Neural crest cell (in vitro differentiated cells): ENCODE measurements at regions not wholly inside any gene's neighbourhood (a gene's known extent, or its start where the extent isn't known, plus 50 kb on each side); places are given as distances from the start of the nearest gene placed in this dataset.

Experiments
- DNase-seq: peaks from one replicate; pipeline ENCODE4 v3.0.0; 2021; ENCODE audit warnings: low read depth, mixed read lengths, low spot score
- H3K27ac Mint-ChIP-seq: one replicate; pipeline ENCODE4 v1.8.0; 2021; ENCODE audit warnings: mild to moderate bottlenecking, mixed read lengths; ENCODE audit not compliant: unreplicated experiment
- H3K27me3 Mint-ChIP-seq: 2 replicates; pipeline ENCODE4 v1.8.0; 2021; ENCODE audit warnings: low read depth, mild to moderate bottlenecking, mixed read lengths
- H3K36me3 Mint-ChIP-seq: 2 replicates; pipeline ENCODE4 v1.8.0; 2021; ENCODE audit warnings: low read depth, mild to moderate bottlenecking, mixed read lengths
- H3K4me1 Mint-ChIP-seq: 2 replicates; pipeline ENCODE4 v1.8.0; 2021; ENCODE audit warnings: mixed read lengths
- H3K4me3 Mint-ChIP-seq: one replicate; pipeline ENCODE4 v1.8.0; 2021; ENCODE audit warnings: mild to moderate bottlenecking, mixed read lengths
- H3K9me3 Mint-ChIP-seq: 2 replicates; pipeline ENCODE4 v1.8.0; 2021; ENCODE audit warnings: mixed read lengths
- CTCF ChIP-seq: fragments of 200-600 bp; sonication (generic); conservative IDR thresholded peaks from 2 replicates; pipeline ENCODE4 v1.5.0; 2021; ENCODE audit warnings: antibody characterized with exemption, mild to moderate bottlenecking

- no peak for DNase-seq
- H3K27ac Mint-ChIP-seq, result no peak overlapping the region
- H3K4me3 Mint-ChIP-seq, result no peak overlapping the region
- no peaks in the 10 kb centered on the region for H3K9me3 Mint-ChIP-seq
- H3K36me3 Mint-ChIP-seq, result no peaks in the 10 kb centered on the region
- no peaks in the 10 kb centered on the region for H3K27me3 Mint-ChIP-seq
- no peak for TF ChIP-seq CTCF
- peaks cover 4% of the 10 kb centered on the region for H3K4me1 Mint-ChIP-seq
Measured at GRCh38 chr10:58027426-58027825, 240.3 kb downstream of the IPMK start.

GRCh38 chr10:58026036-58026435, 241.7 kb downstream of the IPMK start:
- no peak overlapping the region for H3K4me3 Mint-ChIP-seq
- no peaks in the 10 kb centered on the region for H3K36me3 Mint-ChIP-seq
- no peak for TF ChIP-seq CTCF
- peaks cover 4% of the 10 kb centered on the region for H3K4me1 Mint-ChIP-seq
- DNase-seq, result no peak
- no peak overlapping the region for H3K27ac Mint-ChIP-seq
- H3K9me3 Mint-ChIP-seq, result peaks cover 2% of the 10 kb centered on the region
- H3K27me3 Mint-ChIP-seq, result no peaks in the 10 kb centered on the region

- H3K27me3 Mint-ChIP-seq, result no peaks in the 10 kb centered on the region
- H3K4me1 Mint-ChIP-seq, result peaks cover 4% of the 10 kb centered on the region
- no peak for DNase-seq
- no peak overlapping the region for H3K27ac Mint-ChIP-seq
- no peaks in the 10 kb centered on the region for H3K36me3 Mint-ChIP-seq
- no peak for TF ChIP-seq CTCF
- peaks cover 2% of the 10 kb centered on the region for H3K9me3 Mint-ChIP-seq
- H3K4me3 Mint-ChIP-seq, result no peak overlapping the region
Measured at GRCh38 chr10:58023341-58024073, 244.2 kb downstream of the IPMK start.

GRCh38 chr10:58019863-58020537, 247.7 kb downstream of the IPMK start:
- Mint-ChIP-seq H3K4me1 (peaks cover 4% of the 10 kb centered on the region), H3K4me3 (no peak overlapping the region), H3K36me3 (no peaks in the 10 kb centered on the region), H3K27ac (no peak overlapping the region), H3K9me3 (peaks cover 2% of the 10 kb centered on the region), H3K27me3 (no peaks in the 10 kb centered on the region)
- no peak for DNase-seq
- no peak for TF ChIP-seq CTCF

GRCh38 chr10:58017719-58018367, 249.9 kb downstream of the IPMK start:
- Mint-ChIP-seq H3K9me3 (peaks cover 2% of the 10 kb centered on the region), H3K36me3 (no peaks in the 10 kb centered on the region), H3K4me3 (no peak overlapping the region), H3K27ac (no peak overlapping the region), H3K4me1 (no peaks in the 10 kb centered on the region), H3K27me3 (no peaks in the 10 kb centered on the region)
- TF ChIP-seq CTCF, result no peak
- no peak for DNase-seq
